HCT116 (cell line): ENCODE measurements at regions not wholly inside any gene's neighbourhood (a gene's known extent, or its start where the extent isn't known, plus 50 kb on each side); places are given as distances from the start of the nearest gene placed in this dataset.

Experiments used
- ATAC-seq: fragments of 200-7000 bp; cut with Tn5 transposase; 2 replicates; pipeline ENCODE4 v1.9.1; 2020; ENCODE audit warnings: mild to moderate bottlenecking, moderate library complexity
- BruUV-seq: library from RNA; stranded (reverse); fragments of 400-500 nt; replicated peaks from 2 replicates; lab custom pipeline; 2021; lab: Mats Ljungman, UMichigan
- CTCF ChIA-PET: fragments of 300-600 bp; sonication (Branson Sonifier 250); formaldehyde crosslinking; loops from one replicate; lab custom pipeline; 2021; ENCODE audit warnings: antibody characterized with exemption; lab: Charles Lee
- POLR2A ChIA-PET: fragments of 300-600, 350-600 bp; sonication (Branson Sonifier 250); formaldehyde crosslinking; loops from one replicate; lab custom pipeline; 2021; ENCODE audit warnings: antibody characterized with exemption; lab: Charles Lee
- RAD21 ChIA-PET, 2 experiments: fragments of 300-600 bp; sonication (Branson Sonifier 250); formaldehyde crosslinking; loops; one replicate each; lab custom pipeline; 2023; ENCODE audit warnings: low total read pairs in 2 of 2; ENCODE audit not compliant: uncharacterized antibody in 2 of 2, unreplicated experiment in 2 of 2, low non-redundant PET in 1 of 2; lab: Charles Lee
- DNase-seq: peaks from one replicate; pipeline ENCODE4 v3.0.0-alpha.2; 2010; ENCODE audit warnings: low read depth, low spot score
- H2AFZ ChIP-seq: fragments of 200-600 bp; shearing (Covaris generic), sonication (generic); 2 replicates; pipeline ENCODE4 v1.6.1; 2017; ENCODE audit warnings: low read depth, mixed run types, mixed read lengths, antibody characterized with exemption, low read length; ENCODE audit not compliant: poor library complexity, severe bottlenecking
- H3K27ac ChIP-seq: 2 replicates; pipeline ENCODE4 v1.5.1; 2012; ENCODE audit warnings: low read depth, low read length
- H3K27me3 ChIP-seq: fragments of 200-600 bp; sonication (generic); 2 replicates; pipeline ENCODE4 v1.6.1; 2016; ENCODE audit warnings: mixed run types, low read length, mixed read lengths; ENCODE audit not compliant: insufficient read depth
- H3K36me3 ChIP-seq, 2 experiments: fragments of 200-500 bp in 1 of 2; fragments of 200-600 bp in 1 of 2; sonication (Bioruptor generic) in 1 of 2; sonication (generic) in 1 of 2; 2 replicates each; pipeline versions ENCODE4 v1.5.1 to v1.6.1; 2014 to 2016; ENCODE audit warnings: low read length in 2 of 2, inconsistent platforms in 1 of 2, mixed read lengths in 1 of 2, mixed run types in 1 of 2; ENCODE audit not compliant: insufficient read depth in 2 of 2, control insufficient read depth in 1 of 2
- H3K4me1 ChIP-seq, 2 experiments: fragments of 200-600 bp in 1 of 2; sonication (generic) in 1 of 2; 2 replicates each; pipeline versions ENCODE4 v1.5.1 to v1.6.1; 2012 to 2017; ENCODE audit warnings: low read length in 2 of 2, inconsistent platforms in 1 of 2, mild to moderate bottlenecking in 1 of 2, mixed read lengths in 1 of 2, mixed run types in 1 of 2, moderate library complexity in 1 of 2; ENCODE audit not compliant: insufficient read depth in 2 of 2, control insufficient read depth in 1 of 2
- H3K4me2 ChIP-seq: fragments of 200-600 bp; sonication (generic); 2 replicates; pipeline ENCODE4 v1.6.1; 2017; ENCODE audit warnings: mixed run types, low read length, mixed read lengths
- H3K4me3 ChIP-seq, 2 experiments: fragments of 200-600 bp in 1 of 2; sonication (generic) in 1 of 2; replicated peaks in 1 of 2; 2 replicates each; pipeline ENCODE4 v1.5.1; 2011 to 2016; ENCODE audit warnings: low read length in 2 of 2, control low read depth in 1 of 2, low read depth in 1 of 2, mild to moderate bottlenecking in 1 of 2, mixed read lengths in 1 of 2, mixed run types in 1 of 2
- H3K79me2 ChIP-seq: fragments of 200-600 bp; sonication (generic); 2 replicates; pipeline ENCODE4 v1.6.1; 2017; ENCODE audit warnings: mild to moderate bottlenecking, mixed run types, low read length, moderate library complexity, mixed read lengths; ENCODE audit not compliant: insufficient read depth
- H3K9ac ChIP-seq: fragments of 200-600 bp; sonication (generic); 2 replicates; pipeline ENCODE4 v1.6.1; 2016; ENCODE audit warnings: low read length, mixed read lengths
- H3K9me2 ChIP-seq: fragments of 200-600 bp; sonication (generic), shearing (Covaris generic); 2 replicates; pipeline ENCODE4 v1.6.1; 2017; ENCODE audit warnings: mixed run types, mild to moderate bottlenecking, moderate library complexity; ENCODE audit not compliant: insufficient read depth
- H3K9me3 ChIP-seq, 2 experiments: fragments of 200-500 bp in 1 of 2; fragments of 200-600 bp in 1 of 2; sonication (Bioruptor generic) in 1 of 2; sonication (generic) in 1 of 2; 2 replicates each; pipeline ENCODE4 v1.6.1; 2014 to 2017; ENCODE audit warnings: low read length in 2 of 2, mixed read lengths in 2 of 2, inconsistent platforms in 1 of 2, low read depth in 1 of 2, mild to moderate bottlenecking in 1 of 2, mixed run types in 1 of 2, moderate library complexity in 1 of 2; ENCODE audit not compliant: control insufficient read depth in 1 of 2, insufficient read depth in 1 of 2
- H4K20me1 ChIP-seq: fragments of 200-600 bp; sonication (generic), shearing (Covaris generic); 2 replicates; pipeline ENCODE4 v1.6.1; 2017; ENCODE audit warnings: mixed run types, mild to moderate bottlenecking, moderate library complexity; ENCODE audit not compliant: insufficient read depth
- CBX3 ChIP-seq: IDR thresholded peaks from 2 replicates; pipeline ENCODE4 v1.6.1; 2012; ENCODE audit warnings: low read depth
- CEBPB ChIP-seq: IDR thresholded peaks from 2 replicates; pipeline ENCODE4 v1.6.1; 2012; ENCODE audit warnings: low read depth
- ELF1 ChIP-seq: IDR thresholded peaks from 2 replicates; pipeline ENCODE4 v1.6.1; 2012; ENCODE audit warnings: low read depth, borderline replicate concordance
- EZH2 ChIP-seq: fragments of 200-600 bp; sonication (generic); IDR thresholded peaks from 2 replicates; pipeline ENCODE4 v1.6.1; 2017; ENCODE audit warnings: antibody characterized with exemption, mixed run types
- EZH2phosphoT487 ChIP-seq: fragments of 200-600 bp; IDR thresholded peaks from 2 replicates; pipeline ENCODE4 v1.6.1; 2018; ENCODE audit warnings: antibody characterized with exemption, borderline replicate concordance
- JUND ChIP-seq: IDR thresholded peaks from 2 replicates; pipeline ENCODE4 v1.6.1; 2012
- POLR2AphosphoS5 ChIP-seq: IDR thresholded peaks from 2 replicates; pipeline ENCODE4 v1.6.1; 2011; ENCODE audit warnings: mild to moderate bottlenecking, low read depth, low read length, moderate library complexity
- RAD21 ChIP-seq: IDR thresholded peaks from 2 replicates; pipeline ENCODE4 v1.6.1; 2012; ENCODE audit warnings: low read depth, mild to moderate bottlenecking
- SIN3A ChIP-seq: IDR thresholded peaks from 2 replicates; pipeline ENCODE4 v1.6.1; 2012; ENCODE audit warnings: low read depth
- SRF ChIP-seq: IDR thresholded peaks from 2 replicates; pipeline ENCODE4 v1.6.1; 2012; ENCODE audit warnings: low read depth
- TCF7L2 ChIP-seq: IDR thresholded peaks from 2 replicates; pipeline ENCODE4 v1.7.0; 2011; ENCODE audit warnings: borderline replicate concordance, inconsistent platforms; ENCODE audit not compliant: insufficient read depth, insufficient read length; ENCODE audit errors: extremely low read depth
- YY1 ChIP-seq: IDR thresholded peaks from 2 replicates; pipeline ENCODE4 v1.6.1; 2011; ENCODE audit warnings: low read length, low read depth, moderate library complexity, mild to moderate bottlenecking; ENCODE audit not compliant: insufficient replicate concordance; ENCODE audit errors: extremely low read depth
- ZFX ChIP-seq: fragments of 450-650 bp; IDR thresholded peaks from 2 replicates; pipeline ENCODE4 v1.6.1; 2017
- intact Hi-C: fragments of 100-400 bp; cut with micrococcal nuclease; formaldehyde crosslinking; loops from 2 replicates; pipeline ENCODE4 v1.10.0; 2022
- TF ChIP-seq, protein P1 (sequence below): IDR thresholded peaks from 2 replicates; pipeline ENCODE4 v1.6.1; 2012; ENCODE audit warnings: low read depth
- TF ChIP-seq, protein P2 (sequence below): IDR thresholded peaks from 2 replicates; pipeline ENCODE4 v1.6.1; 2012
- TF ChIP-seq, protein P3 (sequence below): IDR thresholded peaks from 2 replicates; pipeline ENCODE4 v1.6.1; 2012
- TF ChIP-seq, protein P4 (sequence below): IDR thresholded peaks from 2 replicates; pipeline ENCODE4 v1.6.1; 2011; ENCODE audit warnings: mild to moderate bottlenecking, low read length, moderate library complexity; ENCODE audit not compliant: insufficient replicate concordance; ENCODE audit errors: extremely low read depth
- TF ChIP-seq, protein P5 (sequence below), 3 experiments: fragments of 200-600 bp in 1 of 3; sonication (generic) in 1 of 3; IDR thresholded peaks in 2 of 3; conservative IDR thresholded peaks in 1 of 3; 2 replicates each; pipeline ENCODE4 v1.5.1; 2012 to 2017; ENCODE audit warnings: low read depth in 2 of 3, low read length in 2 of 3, antibody characterized with exemption in 1 of 3, borderline replicate concordance in 1 of 3, control low read depth in 1 of 3, mild to moderate bottlenecking in 1 of 3, mixed read lengths in 1 of 3, mixed run types in 1 of 3, moderate library complexity in 1 of 3; ENCODE audit not compliant: insufficient read depth in 1 of 3

DNA sequence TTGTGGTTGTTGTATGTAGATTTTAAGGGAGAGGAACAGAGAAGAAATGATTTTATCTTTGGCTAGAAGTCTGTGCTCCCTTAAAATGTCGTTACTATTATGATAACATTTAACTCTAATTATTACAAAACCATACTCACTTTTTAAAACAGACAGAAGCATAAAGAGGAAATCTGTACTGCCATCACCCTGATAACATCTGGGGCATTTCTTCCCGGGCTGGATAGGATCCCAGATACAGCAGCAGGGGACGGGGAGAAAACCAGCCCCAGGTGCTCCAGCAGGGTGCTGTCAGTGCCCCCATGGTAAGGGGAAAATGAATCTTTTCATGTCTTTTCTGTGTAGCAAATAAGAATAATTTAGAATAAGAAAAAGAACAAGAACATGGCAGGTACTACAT, 139.4 kb upstream of the IRX6 start:
- ChIA-PET RAD21 (no interaction called here), POLR2A (no interaction called here), CTCF (no interaction called here)
- Histone ChIP-seq H4K20me1 (no peaks in the 10 kb centered on the region), H3K4me1 (no peaks in the 10 kb centered on the region), H3K4me3 (no peak overlapping the region), H3K4me2 (no peak overlapping the region), H3K79me2 (no peaks in the 10 kb centered on the region), H2AFZ (no peak overlapping the region), H3K9me3 (no peaks in the 10 kb centered on the region), H3K27me3 (peaks cover 55% of the 10 kb centered on the region), H3K9me2 (no peaks in the 10 kb centered on the region), H3K36me3 (no peaks in the 10 kb centered on the region), H3K9ac (no peak overlapping the region), H3K27ac (no peak overlapping the region)
- BruUV-seq: no TSS peak
- intact Hi-C loops: no loop called here
- no peak for ATAC-seq
- TF ChIP-seq, protein P1, sequence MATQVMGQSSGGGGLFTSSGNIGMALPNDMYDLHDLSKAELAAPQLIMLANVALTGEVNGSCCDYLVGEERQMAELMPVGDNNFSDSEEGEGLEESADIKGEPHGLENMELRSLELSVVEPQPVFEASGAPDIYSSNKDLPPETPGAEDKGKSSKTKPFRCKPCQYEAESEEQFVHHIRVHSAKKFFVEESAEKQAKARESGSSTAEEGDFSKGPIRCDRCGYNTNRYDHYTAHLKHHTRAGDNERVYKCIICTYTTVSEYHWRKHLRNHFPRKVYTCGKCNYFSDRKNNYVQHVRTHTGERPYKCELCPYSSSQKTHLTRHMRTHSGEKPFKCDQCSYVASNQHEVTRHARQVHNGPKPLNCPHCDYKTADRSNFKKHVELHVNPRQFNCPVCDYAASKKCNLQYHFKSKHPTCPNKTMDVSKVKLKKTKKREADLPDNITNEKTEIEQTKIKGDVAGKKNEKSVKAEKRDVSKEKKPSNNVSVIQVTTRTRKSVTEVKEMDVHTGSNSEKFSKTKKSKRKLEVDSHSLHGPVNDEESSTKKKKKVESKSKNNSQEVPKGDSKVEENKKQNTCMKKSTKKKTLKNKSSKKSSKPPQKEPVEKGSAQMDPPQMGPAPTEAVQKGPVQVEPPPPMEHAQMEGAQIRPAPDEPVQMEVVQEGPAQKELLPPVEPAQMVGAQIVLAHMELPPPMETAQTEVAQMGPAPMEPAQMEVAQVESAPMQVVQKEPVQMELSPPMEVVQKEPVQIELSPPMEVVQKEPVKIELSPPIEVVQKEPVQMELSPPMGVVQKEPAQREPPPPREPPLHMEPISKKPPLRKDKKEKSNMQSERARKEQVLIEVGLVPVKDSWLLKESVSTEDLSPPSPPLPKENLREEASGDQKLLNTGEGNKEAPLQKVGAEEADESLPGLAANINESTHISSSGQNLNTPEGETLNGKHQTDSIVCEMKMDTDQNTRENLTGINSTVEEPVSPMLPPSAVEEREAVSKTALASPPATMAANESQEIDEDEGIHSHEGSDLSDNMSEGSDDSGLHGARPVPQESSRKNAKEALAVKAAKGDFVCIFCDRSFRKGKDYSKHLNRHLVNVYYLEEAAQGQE: no peak
- TF ChIP-seq, protein P2, sequence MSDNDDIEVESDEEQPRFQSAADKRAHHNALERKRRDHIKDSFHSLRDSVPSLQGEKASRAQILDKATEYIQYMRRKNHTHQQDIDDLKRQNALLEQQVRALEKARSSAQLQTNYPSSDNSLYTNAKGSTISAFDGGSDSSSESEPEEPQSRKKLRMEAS: no peak
- TF ChIP-seq JUND: no peak
- TF ChIP-seq, protein P3, sequence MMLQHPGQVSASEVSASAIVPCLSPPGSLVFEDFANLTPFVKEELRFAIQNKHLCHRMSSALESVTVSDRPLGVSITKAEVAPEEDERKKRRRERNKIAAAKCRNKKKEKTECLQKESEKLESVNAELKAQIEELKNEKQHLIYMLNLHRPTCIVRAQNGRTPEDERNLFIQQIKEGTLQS: no peak
- TF ChIP-seq ZFX: no peak
- TF ChIP-seq EZH2: no peak
- TF ChIP-seq CEBPB: no peak
- no peak for TF ChIP-seq SIN3A
- TF ChIP-seq POLR2AphosphoS5: no peak
- TF ChIP-seq SRF: no peak
- no peak for TF ChIP-seq RAD21
- TF ChIP-seq ELF1: no peak
- TF ChIP-seq YY1: no peak
- TF ChIP-seq TCF7L2: no peak
- TF ChIP-seq, protein P4, sequence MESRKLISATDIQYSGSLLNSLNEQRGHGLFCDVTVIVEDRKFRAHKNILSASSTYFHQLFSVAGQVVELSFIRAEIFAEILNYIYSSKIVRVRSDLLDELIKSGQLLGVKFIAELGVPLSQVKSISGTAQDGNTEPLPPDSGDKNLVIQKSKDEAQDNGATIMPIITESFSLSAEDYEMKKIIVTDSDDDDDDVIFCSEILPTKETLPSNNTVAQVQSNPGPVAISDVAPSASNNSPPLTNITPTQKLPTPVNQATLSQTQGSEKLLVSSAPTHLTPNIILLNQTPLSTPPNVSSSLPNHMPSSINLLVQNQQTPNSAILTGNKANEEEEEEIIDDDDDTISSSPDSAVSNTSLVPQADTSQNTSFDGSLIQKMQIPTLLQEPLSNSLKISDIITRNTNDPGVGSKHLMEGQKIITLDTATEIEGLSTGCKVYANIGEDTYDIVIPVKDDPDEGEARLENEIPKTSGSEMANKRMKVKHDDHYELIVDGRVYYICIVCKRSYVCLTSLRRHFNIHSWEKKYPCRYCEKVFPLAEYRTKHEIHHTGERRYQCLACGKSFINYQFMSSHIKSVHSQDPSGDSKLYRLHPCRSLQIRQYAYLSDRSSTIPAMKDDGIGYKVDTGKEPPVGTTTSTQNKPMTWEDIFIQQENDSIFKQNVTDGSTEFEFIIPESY: no peak
- TF ChIP-seq CBX3: no peak
- TF ChIP-seq, protein P5, sequence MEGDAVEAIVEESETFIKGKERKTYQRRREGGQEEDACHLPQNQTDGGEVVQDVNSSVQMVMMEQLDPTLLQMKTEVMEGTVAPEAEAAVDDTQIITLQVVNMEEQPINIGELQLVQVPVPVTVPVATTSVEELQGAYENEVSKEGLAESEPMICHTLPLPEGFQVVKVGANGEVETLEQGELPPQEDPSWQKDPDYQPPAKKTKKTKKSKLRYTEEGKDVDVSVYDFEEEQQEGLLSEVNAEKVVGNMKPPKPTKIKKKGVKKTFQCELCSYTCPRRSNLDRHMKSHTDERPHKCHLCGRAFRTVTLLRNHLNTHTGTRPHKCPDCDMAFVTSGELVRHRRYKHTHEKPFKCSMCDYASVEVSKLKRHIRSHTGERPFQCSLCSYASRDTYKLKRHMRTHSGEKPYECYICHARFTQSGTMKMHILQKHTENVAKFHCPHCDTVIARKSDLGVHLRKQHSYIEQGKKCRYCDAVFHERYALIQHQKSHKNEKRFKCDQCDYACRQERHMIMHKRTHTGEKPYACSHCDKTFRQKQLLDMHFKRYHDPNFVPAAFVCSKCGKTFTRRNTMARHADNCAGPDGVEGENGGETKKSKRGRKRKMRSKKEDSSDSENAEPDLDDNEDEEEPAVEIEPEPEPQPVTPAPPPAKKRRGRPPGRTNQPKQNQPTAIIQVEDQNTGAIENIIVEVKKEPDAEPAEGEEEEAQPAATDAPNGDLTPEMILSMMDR (IDR thresholded peaks at IDR 0.05 in 2 of 3, conservative IDR thresholded peaks at IDR 0.05 in 1 of 3; ENCODE audit: borderline replicate concordance in 1 of 3, insufficient read depth in 1 of 3, low read depth in 2 of 3, low read length in 2 of 3): no peak
- no peak for TF ChIP-seq EZH2phosphoT487
- no peak for DNase-seq
